CD4-positive, alpha-beta T cell treated with Interleukin-6 at 100 ng/mL for 8 hours (primary cell): ENCODE measurements at regions not wholly inside any gene's neighbourhood (a gene's known extent, or its start where the extent isn't known, plus 50 kb on each side); places are given as distances from the start of the nearest gene placed in this dataset.

Experiments used
- DNase-seq: peaks from one replicate; pipeline ENCODE4 v3.0.0-alpha.2; 2020; ENCODE audit warnings: mixed read lengths, low spot score

DNA sequence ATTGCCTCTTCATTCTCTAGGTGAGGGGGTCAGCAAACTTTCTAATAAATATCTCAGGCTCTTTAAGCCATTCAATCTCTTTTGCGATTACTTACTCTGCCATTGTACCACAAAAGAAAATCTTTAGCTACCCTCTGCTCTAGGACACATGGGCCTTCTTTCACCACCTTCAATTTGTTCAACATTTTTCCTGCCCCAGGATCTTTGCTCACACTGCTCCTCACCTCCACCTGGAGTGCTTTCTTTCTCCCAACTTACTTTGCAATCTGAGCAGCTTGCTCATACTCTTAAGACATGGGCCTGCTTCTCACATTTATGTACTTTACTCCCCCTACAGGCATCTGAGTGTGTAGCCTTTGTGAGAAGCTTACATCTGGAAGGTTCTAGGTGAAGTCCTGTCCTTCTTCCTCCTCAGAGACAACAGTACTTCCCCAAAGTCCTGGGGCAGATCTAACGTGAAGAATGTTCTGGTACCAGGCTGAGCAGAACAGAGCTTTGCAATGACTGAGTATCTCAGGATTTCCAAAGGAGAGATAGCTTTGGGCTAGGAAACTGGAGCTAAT, 55.0 kb upstream of the PRDM5 start:
- peak; percentile 2 for DNase-seq

DNA sequence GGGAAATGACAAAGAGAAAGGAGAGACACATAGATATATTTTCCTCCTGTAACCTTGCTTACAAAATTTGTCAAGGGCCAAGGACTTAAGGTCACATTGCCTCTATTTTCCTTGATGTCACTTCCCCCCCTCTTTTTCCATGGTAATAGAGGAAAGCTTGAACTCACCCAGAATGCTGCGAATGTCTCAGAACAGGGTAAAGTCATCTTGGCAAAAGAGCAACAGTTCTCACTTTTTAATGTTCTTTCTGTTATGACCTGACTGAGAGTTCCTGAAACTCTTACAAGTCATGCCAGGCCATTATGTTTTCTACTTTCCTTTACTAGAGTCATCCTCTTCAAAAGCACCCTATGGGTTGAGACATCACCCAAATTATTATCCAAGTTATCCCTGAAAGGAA, 50.7 kb upstream of the PRDM5 start:
- no peak for DNase-seq
